ENCODE measurements at regions not wholly inside any gene's neighbourhood (a gene's known extent, or its start where the extent isn't known, plus 50 kb on each side); places are given as distances from the start of the nearest gene placed in this dataset.
"Not testable (repeated sequence)": the region's sequence is repeated elsewhere in the genome, so short reads cannot be mapped to it uniquely, and the experiment has no call there.

DNA sequence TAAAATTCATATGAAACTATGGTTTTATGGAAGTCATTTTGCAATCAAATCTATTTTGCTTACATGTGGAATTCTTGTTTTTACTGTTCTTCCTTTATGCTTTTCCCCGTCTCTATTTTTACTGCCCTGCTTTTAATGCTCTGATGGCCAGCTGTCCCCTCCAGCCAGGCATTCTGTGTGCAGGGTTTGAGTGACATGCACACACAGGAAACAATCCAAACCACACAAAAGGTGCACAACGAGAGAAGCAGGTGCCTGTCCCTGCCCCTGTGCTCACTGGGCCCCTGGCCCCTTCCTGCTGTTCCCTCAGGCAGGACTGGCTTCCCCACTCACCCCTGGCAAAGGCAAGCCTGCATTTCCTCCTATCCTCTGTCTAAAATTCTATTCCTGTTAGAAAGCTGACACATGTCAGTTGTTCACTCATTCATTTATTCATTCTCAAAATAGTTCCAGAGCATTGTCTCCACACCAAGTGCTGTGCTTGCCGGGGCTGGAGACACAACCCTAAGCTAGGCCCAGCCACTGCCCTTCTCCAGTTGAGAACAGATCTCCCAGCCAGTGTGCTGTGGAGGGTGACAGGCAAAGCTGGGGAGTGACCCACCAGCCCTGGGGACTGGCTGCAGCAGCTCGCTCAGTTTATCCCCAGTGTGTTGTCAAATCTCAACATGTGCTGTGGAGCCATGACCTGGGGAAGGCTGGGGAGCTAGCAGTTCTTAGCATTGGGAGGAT is 346.3 kb downstream of the FBXW7 start:
- DNase-seq, result no peak

- no peak for DNase-seq
Observed at GRCh38 chr4:152188801-152189200, 347.1 kb downstream of the FBXW7 start.

GRCh38 chr4:152187693-152188092 is 348.2 kb downstream of the FBXW7 start:
- DNase-seq, result no peak

DNA sequence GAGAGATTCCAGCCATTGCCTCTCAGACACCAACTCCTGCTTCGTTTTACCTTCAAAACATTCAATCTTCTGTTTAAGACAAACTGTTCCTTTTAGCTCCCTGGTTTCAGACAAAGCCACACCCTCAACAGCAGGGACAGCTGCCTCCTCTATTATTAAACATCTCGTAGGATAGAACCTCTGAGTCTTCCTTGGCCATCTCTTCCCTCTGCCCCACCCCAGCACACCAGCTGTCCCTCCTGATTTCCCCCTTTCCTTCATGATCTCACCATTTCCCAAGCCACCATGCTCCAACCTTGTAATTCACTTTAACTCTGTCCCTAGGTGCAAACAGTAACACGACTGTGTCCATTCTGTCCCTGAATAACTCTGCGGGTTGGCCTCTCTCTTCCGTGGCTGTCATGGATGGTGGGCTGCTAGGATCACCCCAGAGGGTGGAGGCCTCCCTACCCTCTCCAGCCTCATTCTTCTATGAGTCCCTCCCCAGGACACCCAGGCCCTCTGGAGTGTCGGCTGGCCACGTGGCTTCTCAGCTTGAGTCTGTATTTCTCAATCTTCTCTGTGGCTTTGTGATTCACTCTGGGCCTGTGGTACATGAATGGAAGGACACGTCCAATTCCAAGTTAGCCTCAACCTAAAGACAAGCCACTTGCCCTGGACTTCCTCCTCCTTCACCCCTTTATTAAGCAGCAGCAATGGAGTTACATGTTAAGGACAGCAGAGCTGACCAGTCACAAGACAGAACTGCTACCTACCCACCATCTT is 349.9 kb downstream of the FBXW7 start:
- DNase-seq, result no peak

- no peak for DNase-seq
Observed at GRCh38 chr4:152181150-152181549, 354.7 kb downstream of the FBXW7 start.

GRCh38 chr4:152180369-152180768 is 355.5 kb downstream of the FBXW7 start:
- DNase-seq, result no peak

DNA sequence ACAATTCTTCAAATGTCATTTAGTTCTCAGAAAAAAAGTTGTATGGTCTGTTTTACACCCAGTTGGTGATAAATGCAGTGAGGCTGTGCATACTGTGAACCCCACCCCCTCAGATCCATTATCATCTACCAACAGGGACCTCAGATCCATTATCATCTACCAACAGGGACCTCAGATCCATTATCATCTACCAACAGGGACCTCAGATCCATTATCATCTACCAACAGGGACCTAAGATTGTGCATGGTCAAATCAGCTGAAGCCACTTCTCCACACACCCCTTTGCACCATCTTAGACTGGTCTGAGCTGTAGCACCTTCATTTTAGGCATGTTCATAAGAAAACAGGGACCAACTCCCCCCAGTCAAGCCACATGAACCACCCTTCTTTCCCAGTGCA is 358.4 kb downstream of the FBXW7 start:
- DNase-seq, result not testable (repeated sequence)

GRCh38 chr4:152176627-152177214 is 359.2 kb downstream of the FBXW7 start:
- DNase-seq, result no peak

DNA sequence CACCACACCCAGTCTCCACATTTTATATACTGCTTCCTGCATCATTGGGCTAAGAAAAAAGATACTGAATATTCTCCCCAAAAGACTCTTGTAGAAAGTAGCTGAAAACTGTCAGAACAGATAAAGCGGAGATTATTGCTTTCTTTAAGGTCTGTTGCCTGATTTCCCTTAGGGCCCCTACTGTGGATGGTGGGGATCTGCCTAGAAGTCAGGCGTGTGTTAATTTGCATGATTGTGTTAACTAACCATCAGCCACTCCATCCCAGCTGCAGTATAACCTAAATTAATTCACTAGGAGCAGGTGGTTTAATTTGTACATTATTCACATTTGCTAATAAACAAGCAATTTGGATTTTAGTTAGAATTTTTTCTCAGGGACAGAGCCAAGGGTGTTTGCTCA is 360.3 kb downstream of the FBXW7 start:
- DNase-seq, result no peak

- DNase-seq, result no peak
Observed at GRCh38 chr4:152172146-152172545, 363.7 kb downstream of the FBXW7 start.

GRCh38 chr4:152171556-152171955 is 364.3 kb downstream of the FBXW7 start:
- DNase-seq, result no peak

- no peak for DNase-seq
Observed at GRCh38 chr4:152169683-152170082, 366.2 kb downstream of the FBXW7 start.

GRCh38 chr4:152168987-152169616 is 366.8 kb downstream of the FBXW7 start:
- DNase-seq, result no peak

DNA sequence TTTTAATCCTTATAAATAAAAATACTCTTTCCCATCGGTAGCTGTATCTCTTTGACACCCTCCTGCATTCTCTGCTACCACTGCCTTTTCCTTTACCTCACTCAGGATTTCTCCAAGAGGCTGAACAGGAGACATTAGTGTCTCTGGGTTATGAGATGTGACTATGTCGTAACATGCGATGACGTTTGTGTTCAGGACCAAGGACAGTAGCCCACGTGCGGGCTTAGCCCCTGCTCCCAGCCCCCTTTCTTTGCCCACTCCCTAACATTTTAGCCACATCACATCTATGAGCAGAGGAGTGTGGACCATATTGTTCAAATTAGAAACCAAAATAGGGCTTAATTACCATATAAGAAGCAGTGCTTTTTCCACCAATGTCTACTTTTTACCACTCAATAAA is 369.3 kb downstream of the FBXW7 start:
- no peak for DNase-seq

GRCh38 chr4:152165846-152166245 is 370.0 kb downstream of the FBXW7 start:
- DNase-seq, result no peak

GRCh38 chr4:152165146-152165545 is 370.7 kb downstream of the FBXW7 start:
- DNase-seq, result no peak

- no peak for DNase-seq
Observed at GRCh38 chr4:152164561-152164960, 371.3 kb downstream of the FBXW7 start.

GRCh38 chr4:152162331-152162697 is 373.6 kb downstream of the FBXW7 start:
- no peak for DNase-seq

- DNase-seq, result no peak
Observed at GRCh38 chr4:152161676-152162330, 374.1 kb downstream of the FBXW7 start.

DNA sequence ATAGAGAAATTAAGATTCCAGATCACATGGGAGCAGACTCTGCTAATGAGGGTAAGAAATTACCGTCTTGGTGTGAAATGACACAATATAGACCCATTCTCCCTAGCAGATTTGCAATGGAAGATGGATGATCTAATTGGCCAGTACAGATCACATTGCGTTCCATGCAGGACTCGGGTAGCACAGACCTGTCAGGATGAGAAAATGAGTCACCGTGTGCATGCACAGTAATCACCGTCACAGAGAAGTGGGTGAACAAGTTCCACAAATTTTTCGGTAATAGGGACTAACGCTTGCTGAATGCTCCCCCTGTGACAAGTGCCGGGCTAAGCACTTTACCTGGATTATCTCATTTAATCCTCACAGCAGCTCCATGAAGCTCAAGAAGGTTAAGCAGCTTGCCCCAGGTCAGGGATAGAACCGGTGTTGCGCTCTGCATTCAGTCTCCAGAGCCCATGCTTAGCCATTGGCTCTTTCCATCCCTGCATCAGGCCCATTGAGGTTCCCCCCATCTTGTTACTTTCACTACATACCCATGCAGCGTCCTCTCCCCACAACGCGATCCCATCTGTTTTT is 375.6 kb downstream of the FBXW7 start:
- DNase-seq, result no peak

- no peak for DNase-seq
Observed at GRCh38 chr4:152159773-152160172, 376.1 kb downstream of the FBXW7 start.

DNA sequence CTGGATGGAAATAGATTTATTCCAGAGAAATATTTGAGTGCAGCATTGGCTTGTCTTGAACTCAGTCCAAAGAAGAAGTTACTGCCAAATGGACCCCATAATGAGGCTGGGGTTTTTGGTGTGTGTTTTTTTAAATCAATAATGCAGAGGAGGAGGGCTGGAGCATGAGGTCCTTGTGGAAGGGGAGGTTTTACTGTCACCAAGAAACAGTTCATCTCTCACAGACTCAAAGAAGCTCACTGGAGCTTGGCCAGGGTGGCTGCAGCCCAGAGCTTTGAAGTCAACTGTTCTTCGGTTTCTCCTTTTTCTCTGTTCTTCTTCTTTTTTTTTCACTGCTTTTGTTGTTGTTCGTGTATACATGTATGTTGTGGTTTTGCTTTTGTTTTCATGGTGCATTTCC is 377.7 kb downstream of the FBXW7 start:
- DNase-seq, result no peak

DNA sequence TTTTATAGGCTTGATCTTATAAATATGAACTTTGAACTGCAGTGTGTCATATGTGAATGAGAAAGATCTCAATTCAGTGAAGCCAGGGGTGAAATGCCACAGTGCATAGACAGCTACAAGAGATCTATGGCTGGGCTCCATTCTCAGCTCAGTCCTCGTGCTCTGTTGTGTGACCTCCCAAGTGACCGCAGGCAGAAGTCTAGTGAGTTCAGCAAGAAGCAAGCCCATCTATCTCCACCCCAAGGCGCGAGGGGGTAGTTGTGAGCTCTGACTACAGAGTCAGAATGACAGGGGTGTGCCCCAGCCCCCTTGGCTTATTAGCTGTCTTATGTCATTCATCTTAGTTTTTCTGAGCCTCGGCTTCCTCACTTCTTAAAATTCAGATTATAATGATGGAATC is 378.3 kb downstream of the FBXW7 start:
- no peak for DNase-seq
